ENCODE measurements at regions not wholly inside any gene's neighbourhood (a gene's known extent, or its start where the extent isn't known, plus 50 kb on each side); places are given as distances from the start of the nearest gene placed in this dataset.

GRCh38 chr15:35737441-35737840, 191.5 kb upstream of the DPH6 start:
- no peak overlapping the region for H2BK12ac ChIP-seq (ENCODE audit: low read length)
- H3K23ac ChIP-seq (ENCODE audit: low read depth, low read length, poor library complexity): no peak overlapping the region
- no peak overlapping the region for H3K4me2 ChIP-seq (ENCODE audit: insufficient read depth, low read length, poor library complexity, severe bottlenecking)
- no peak overlapping the region for H4K91ac ChIP-seq (ENCODE audit: low read depth, low read length, poor library complexity)
- no peak for DNase-seq (ENCODE audit: low spot score)
- H2BK5ac ChIP-seq (ENCODE audit: low read length): no peak overlapping the region
- H2BK15ac ChIP-seq (ENCODE audit: low read length): no peak overlapping the region
- H3K9me3 ChIP-seq (replicated peaks in 1 of 2; ENCODE audit: control insufficient read depth in 2 of 2, insufficient read depth in 1 of 2, low read depth in 1 of 2, low read length in 2 of 2): no peaks in the 10 kb centered on the region
- no peak overlapping the region for H4K8ac ChIP-seq (ENCODE audit: low read depth, low read length)
- no peak overlapping the region for H3K14ac ChIP-seq (ENCODE audit: low read length)
- no peak overlapping the region for H2AK5ac ChIP-seq (ENCODE audit: low read depth, low read length)
- no peak overlapping the region for H2AFZ ChIP-seq (ENCODE audit: low read length)
- H3K9ac ChIP-seq (ENCODE audit: low read depth, low read length, poor library complexity): no peak overlapping the region
- H3K4ac ChIP-seq (ENCODE audit: low read length): no peak overlapping the region
- no peak overlapping the region for H3K18ac ChIP-seq (ENCODE audit: low read length)
- no peaks in the 10 kb centered on the region for H3K36me3 ChIP-seq (replicated peaks in 1 of 2; ENCODE audit: control insufficient read depth in 2 of 2, insufficient read depth in 2 of 2, low read length in 2 of 2)
- H3K4me3 ChIP-seq (ENCODE audit: low read length in 2 of 2): no peak overlapping the region
- peaks cover 0 to 2% (median 0%) of the 10 kb centered on the region in 3 experiments for H3K27me3 ChIP-seq (ENCODE audit: control insufficient read depth in 3 of 3, insufficient read depth in 3 of 3, low read depth in 1 of 3, low read length in 3 of 3)
- peaks cover 0 to 4% of the 10 kb centered on the region in 2 donors for H3K4me1 ChIP-seq (ENCODE audit: control insufficient read depth in 2 of 2, insufficient read depth in 1 of 2, low read depth in 1 of 2, low read length in 2 of 2)
- H2BK120ac ChIP-seq (ENCODE audit: low read depth, low read length): no peak overlapping the region
- H3K79me1 ChIP-seq (ENCODE audit: low read depth, low read length): no peaks in the 10 kb centered on the region
- no peak overlapping the region for H3K27ac ChIP-seq (replicated peaks; ENCODE audit: low read length)
- no CpG with 5 or more reads among the region's 2 CpGs for WGBS, 2 donors (ENCODE audit: extremely low coverage in 2 of 2, insufficient read length in 2 of 2, insufficient replicate concordance in 1 of 2)

- no peak for DNase-seq (ENCODE audit: low spot score)
- H3K4ac ChIP-seq (ENCODE audit: low read length): no peak overlapping the region
- no peaks in the 10 kb centered on the region for H3K9me3 ChIP-seq (replicated peaks in 1 of 2; ENCODE audit: control insufficient read depth in 2 of 2, insufficient read depth in 1 of 2, low read depth in 1 of 2, low read length in 2 of 2)
- no peak overlapping the region for H3K4me2 ChIP-seq (ENCODE audit: insufficient read depth, low read length, poor library complexity, severe bottlenecking)
- H3K18ac ChIP-seq (ENCODE audit: low read length): no peak overlapping the region
- peaks cover 0 to 4% of the 10 kb centered on the region in 2 donors for H3K4me1 ChIP-seq (ENCODE audit: control insufficient read depth in 2 of 2, insufficient read depth in 1 of 2, low read depth in 1 of 2, low read length in 2 of 2)
- no peak overlapping the region for H2BK5ac ChIP-seq (ENCODE audit: low read length)
- no peak overlapping the region for H2AK5ac ChIP-seq (ENCODE audit: low read depth, low read length)
- H4K8ac ChIP-seq (ENCODE audit: low read depth, low read length): no peak overlapping the region
- H3K27me3 ChIP-seq (ENCODE audit: control insufficient read depth in 3 of 3, insufficient read depth in 3 of 3, low read depth in 1 of 3, low read length in 3 of 3): peaks cover 0 to 2% (median 0%) of the 10 kb centered on the region in 3 experiments
- H3K36me3 ChIP-seq (replicated peaks in 1 of 2; ENCODE audit: control insufficient read depth in 2 of 2, insufficient read depth in 2 of 2, low read length in 2 of 2): no peaks in the 10 kb centered on the region
- no peak overlapping the region for H3K9ac ChIP-seq (ENCODE audit: low read depth, low read length, poor library complexity)
- no peak overlapping the region for H2BK12ac ChIP-seq (ENCODE audit: low read length)
- H3K27ac ChIP-seq (replicated peaks; ENCODE audit: low read length): no peak overlapping the region
- no peak overlapping the region for H2AFZ ChIP-seq (ENCODE audit: low read length)
- no peak overlapping the region for H3K23ac ChIP-seq (ENCODE audit: low read depth, low read length, poor library complexity)
- no peak overlapping the region for H3K14ac ChIP-seq (ENCODE audit: low read length)
- no peak overlapping the region for H4K91ac ChIP-seq (ENCODE audit: low read depth, low read length, poor library complexity)
- H3K79me1 ChIP-seq (ENCODE audit: low read depth, low read length): no peaks in the 10 kb centered on the region
- WGBS, 2 donors (ENCODE audit: extremely low coverage in 2 of 2, insufficient read length in 2 of 2, insufficient replicate concordance in 1 of 2): no CpG with 5 or more reads among the region's 3 CpGs
- no peak overlapping the region for H2BK15ac ChIP-seq (ENCODE audit: low read length)
- H2BK120ac ChIP-seq (ENCODE audit: low read depth, low read length): no peak overlapping the region
- H3K4me3 ChIP-seq (ENCODE audit: low read length in 2 of 2): no peak overlapping the region
Observed at GRCh38 chr15:35738370-35738769, 192.4 kb upstream of the DPH6 start.

- Histone ChIP-seq H2BK12ac (ENCODE audit: low read length) (no peak overlapping the region), H3K4me1 (ENCODE audit: control insufficient read depth in 2 of 2, insufficient read depth in 1 of 2, low read depth in 1 of 2, low read length in 2 of 2) (peaks cover 0 to 3% of the 10 kb centered on the region in 2 donors), H3K27ac (replicated peaks; ENCODE audit: low read length) (no peak overlapping the region), H3K9me3 (replicated peaks in 1 of 2; ENCODE audit: control insufficient read depth in 2 of 2, insufficient read depth in 1 of 2, low read depth in 1 of 2, low read length in 2 of 2) (no peaks in the 10 kb centered on the region), H3K18ac (ENCODE audit: low read length) (no peak overlapping the region), H2BK5ac (ENCODE audit: low read length) (no peak overlapping the region), H3K27me3 (ENCODE audit: control insufficient read depth in 3 of 3, insufficient read depth in 3 of 3, low read depth in 1 of 3, low read length in 3 of 3) (peaks cover 0 to 2% (median 0%) of the 10 kb centered on the region in 3 experiments), H2BK120ac (ENCODE audit: low read depth, low read length) (no peak overlapping the region), H3K79me1 (ENCODE audit: low read depth, low read length) (no peaks in the 10 kb centered on the region), H3K23ac (ENCODE audit: low read depth, low read length, poor library complexity) (no peak overlapping the region), H3K4me2 (ENCODE audit: insufficient read depth, low read length, poor library complexity, severe bottlenecking) (no peak overlapping the region), H2AFZ (ENCODE audit: low read length) (no peak overlapping the region), H3K9ac (ENCODE audit: low read depth, low read length, poor library complexity) (no peak overlapping the region), H2BK15ac (ENCODE audit: low read length) (no peak overlapping the region), H3K4ac (ENCODE audit: low read length) (no peak overlapping the region), H4K8ac (ENCODE audit: low read depth, low read length) (no peak overlapping the region), H4K91ac (ENCODE audit: low read depth, low read length, poor library complexity) (no peak overlapping the region), H3K4me3 (ENCODE audit: low read length in 2 of 2) (no peak overlapping the region), H3K36me3 (replicated peaks in 1 of 2; ENCODE audit: control insufficient read depth in 2 of 2, insufficient read depth in 2 of 2, low read length in 2 of 2) (no peaks in the 10 kb centered on the region), H3K14ac (ENCODE audit: low read length) (no peak overlapping the region), H2AK5ac (ENCODE audit: low read depth, low read length) (no peak overlapping the region)
- no peak for DNase-seq (ENCODE audit: low spot score)
Observed at GRCh38 chr15:35740761-35741160, 194.8 kb upstream of the DPH6 start.

- Histone ChIP-seq H2BK5ac (ENCODE audit: low read length) (no peak overlapping the region), H4K8ac (ENCODE audit: low read depth, low read length) (no peak overlapping the region), H3K4me2 (ENCODE audit: insufficient read depth, low read length, poor library complexity, severe bottlenecking) (no peak overlapping the region), H2AFZ (ENCODE audit: low read length) (no peak overlapping the region), H3K9ac (ENCODE audit: low read depth, low read length, poor library complexity) (no peak overlapping the region), H3K79me1 (ENCODE audit: low read depth, low read length) (no peaks in the 10 kb centered on the region), H2BK12ac (ENCODE audit: low read length) (no peak overlapping the region), H3K23ac (ENCODE audit: low read depth, low read length, poor library complexity) (no peak overlapping the region), H3K27ac (replicated peaks; ENCODE audit: low read length) (no peak overlapping the region), H3K18ac (ENCODE audit: low read length) (no peak overlapping the region), H3K9me3 (replicated peaks in 1 of 2; ENCODE audit: control insufficient read depth in 2 of 2, insufficient read depth in 1 of 2, low read depth in 1 of 2, low read length in 2 of 2) (no peaks in the 10 kb centered on the region), H3K27me3 (ENCODE audit: control insufficient read depth in 3 of 3, insufficient read depth in 3 of 3, low read depth in 1 of 3, low read length in 3 of 3) (peaks cover 0 to 2% (median 0%) of the 10 kb centered on the region in 3 experiments), H2BK15ac (ENCODE audit: low read length) (no peak overlapping the region), H4K91ac (ENCODE audit: low read depth, low read length, poor library complexity) (no peak overlapping the region), H3K36me3 (replicated peaks in 1 of 2; ENCODE audit: control insufficient read depth in 2 of 2, insufficient read depth in 2 of 2, low read length in 2 of 2) (no peaks in the 10 kb centered on the region), H3K4ac (ENCODE audit: low read length) (no peak overlapping the region), H2BK120ac (ENCODE audit: low read depth, low read length) (no peak overlapping the region), H3K4me3 (ENCODE audit: low read length in 2 of 2) (no peak overlapping the region), H2AK5ac (ENCODE audit: low read depth, low read length) (no peak overlapping the region), H3K4me1 (ENCODE audit: control insufficient read depth in 2 of 2, insufficient read depth in 1 of 2, low read depth in 1 of 2, low read length in 2 of 2) (peaks cover 0 to 3% of the 10 kb centered on the region in 2 donors), H3K14ac (ENCODE audit: low read length) (no peak overlapping the region)
- no peak for DNase-seq (ENCODE audit: low spot score)
- WGBS, 2 donors (ENCODE audit: extremely low coverage in 2 of 2, insufficient read length in 2 of 2, insufficient replicate concordance in 1 of 2): no CpG with 5 or more reads among the region's 1 CpG
Observed at GRCh38 chr15:35741395-35741794, 195.4 kb upstream of the DPH6 start.
